Superior temporal gyrus (tissue), 1 donor: ENCODE measurements at regions not wholly inside any gene's neighbourhood (a gene's known extent, or its start where the extent isn't known, plus 50 kb on each side); places are given as distances from the start of the nearest gene placed in this dataset.

ENCODE experiments used
- DNase-seq: peaks from one replicate; pipeline ENCODE4 v3.0.0-alpha.2; 2016; ENCODE audit errors: extremely low spot score

DNA sequence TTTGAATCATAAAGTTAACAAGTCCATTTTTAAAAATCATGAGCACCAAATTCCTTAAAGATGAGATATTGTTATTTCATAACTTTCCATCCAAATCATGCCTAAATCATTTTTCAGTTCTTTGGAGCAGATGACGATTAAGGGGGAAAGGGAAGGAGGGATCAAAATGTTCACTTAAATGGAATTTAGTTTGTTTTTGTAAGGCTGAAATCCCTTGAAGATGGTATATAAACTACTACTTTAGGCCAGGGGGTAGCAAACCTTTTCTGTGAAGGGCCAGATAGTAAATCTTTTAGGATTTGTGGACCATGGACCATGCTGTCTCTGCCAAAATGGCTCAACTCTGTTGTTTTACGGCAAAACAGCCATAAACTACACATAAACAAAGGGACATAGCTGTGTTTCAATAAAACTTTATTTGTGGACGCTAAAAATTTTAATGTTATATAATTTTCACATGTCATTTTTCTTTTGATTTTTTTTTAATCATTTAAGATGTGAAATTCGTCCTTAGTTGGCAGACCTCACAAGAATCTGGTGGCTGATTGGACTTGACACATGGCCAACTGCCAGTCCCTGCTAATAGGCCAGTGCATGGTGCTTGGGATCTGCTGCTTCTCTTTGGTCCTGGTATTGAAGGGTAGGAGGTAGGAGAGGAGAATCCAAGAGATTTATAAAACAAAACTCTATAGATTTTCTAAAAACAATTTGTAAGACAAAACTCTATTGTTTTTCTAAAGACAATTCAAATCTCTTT, 52.0 kb upstream of the RTN4 start:
- peak; percentile 17 for DNase-seq

DNA sequence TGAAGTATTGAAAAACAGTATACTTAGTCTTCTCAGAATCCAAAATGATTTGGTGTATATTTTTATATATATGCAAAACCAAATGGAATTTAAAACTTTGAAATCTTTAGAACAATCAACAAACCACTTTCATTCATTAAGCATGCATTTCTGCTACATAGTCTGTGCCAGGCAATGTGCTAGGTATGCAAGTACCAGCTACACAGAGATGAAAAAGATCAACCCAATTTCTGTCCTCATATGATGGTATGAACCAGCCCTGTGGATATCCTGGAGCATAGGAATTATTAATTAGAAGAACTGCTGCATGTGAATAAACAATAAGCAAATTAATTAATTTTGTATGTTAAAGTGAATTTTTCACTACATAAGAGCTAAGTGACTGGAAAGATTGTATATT, 51.2 kb upstream of the RTN4 start:
- DNase-seq, result no peak

DNA sequence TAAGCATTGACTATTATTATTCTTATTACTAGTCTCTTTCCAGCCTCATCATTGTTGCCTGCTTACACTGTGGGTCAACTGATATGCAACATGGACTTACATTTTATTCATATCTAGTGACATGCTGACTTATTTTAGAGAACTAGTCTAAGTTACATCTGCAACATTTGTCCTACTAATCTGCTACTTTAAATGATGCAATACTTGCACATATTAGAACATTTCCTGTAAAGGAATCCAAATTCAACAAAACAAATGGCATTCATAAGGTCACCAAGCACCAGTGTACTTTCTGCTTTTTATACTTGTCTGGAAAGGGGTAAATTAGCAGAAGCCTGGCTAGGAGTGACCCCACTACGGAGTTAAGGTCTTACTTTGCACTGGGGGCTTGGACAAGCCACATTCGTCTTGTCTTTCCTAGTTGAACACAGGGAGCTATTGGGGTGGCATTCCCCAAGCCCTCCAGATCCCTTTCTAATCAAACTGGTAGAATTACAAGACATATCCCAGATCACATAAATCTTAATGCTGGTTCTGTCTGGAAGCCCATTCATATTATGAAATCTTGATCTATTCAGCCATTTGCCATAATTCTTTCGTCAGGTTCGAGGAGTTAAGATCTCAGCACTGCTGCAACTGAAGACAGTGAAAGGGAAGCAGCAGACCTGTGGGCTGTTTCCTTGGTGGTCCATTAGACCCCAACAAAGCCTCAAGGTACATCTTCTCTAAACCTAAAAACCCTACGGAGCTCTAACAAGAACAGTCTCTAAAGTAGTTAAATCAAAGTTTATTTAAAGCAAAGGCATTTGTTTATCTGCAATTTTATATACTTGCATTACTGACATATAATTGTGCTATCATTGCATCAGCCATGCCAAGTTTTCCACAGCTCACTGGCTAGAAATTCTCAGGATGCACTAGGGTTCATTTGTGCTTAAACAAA, 49.9 kb upstream of the RTN4 start:
- no peak for DNase-seq
